GM12891 (cell line): ENCODE measurements at regions not wholly inside any gene's neighbourhood (a gene's known extent, or its start where the extent isn't known, plus 50 kb on each side); places are given as distances from the start of the nearest gene placed in this dataset.

Experiments
- DNase-seq: peaks from one replicate; pipeline ENCODE4 v3.0.0; 2011; ENCODE audit warnings: low spot score; ENCODE audit not compliant: insufficient read length
- FAIRE-seq: peaks from 2 replicates; lab custom pipeline; 2011; peaks lifted over from hg19 to GRCh38; lab: Jason Lieb, UNC
- PAX5 ChIP-seq: IDR thresholded peaks from 2 replicates; pipeline ENCODE4 v1.6.1; 2011; ENCODE audit warnings: low read length, moderate library complexity, mild to moderate bottlenecking; ENCODE audit not compliant: insufficient read depth, severe bottlenecking
- POLR2A ChIP-seq: IDR thresholded peaks from 2 replicates; pipeline ENCODE4 v1.6.1; 2011; ENCODE audit warnings: low read depth, low read length, control low read depth
- POLR2AphosphoS5 ChIP-seq: IDR thresholded peaks from 2 replicates; pipeline ENCODE4 v1.6.1; 2011; ENCODE audit warnings: low read depth, low read length, control low read depth
- POU2F2 ChIP-seq: IDR thresholded peaks from 2 replicates; pipeline ENCODE4 v1.6.1; 2011; ENCODE audit warnings: low read depth, mild to moderate bottlenecking, control low read depth, low read length, moderate library complexity
- SPI1 ChIP-seq: IDR thresholded peaks from 2 replicates; pipeline ENCODE4 v1.6.1; 2011; ENCODE audit warnings: low read depth, low read length, control low read depth
- TAF1 ChIP-seq: IDR thresholded peaks from 2 replicates; pipeline ENCODE4 v1.6.1; 2011; ENCODE audit warnings: low read depth, low read length, control low read depth

- DNase-seq = no peak
- peak; percentile 45 for FAIRE-seq
- TF ChIP-seq SPI1 (no peak), POU2F2 (no peak), POLR2A (no peak), PAX5 (no peak)
These were observed 219.1 kb upstream of the ARHGAP42 start for GRCh38 chr11:100467821-100468508.

- TF ChIP-seq SPI1 (no peak), PAX5 (no peak), POLR2A (no peak), TAF1 (no peak), POU2F2 (no peak), POLR2AphosphoS5 (no peak)
- no peak for DNase-seq
- no peak for FAIRE-seq
These were observed 217.3 kb upstream of the ARHGAP42 start for GRCh38 chr11:100469835-100470234.

DNA sequence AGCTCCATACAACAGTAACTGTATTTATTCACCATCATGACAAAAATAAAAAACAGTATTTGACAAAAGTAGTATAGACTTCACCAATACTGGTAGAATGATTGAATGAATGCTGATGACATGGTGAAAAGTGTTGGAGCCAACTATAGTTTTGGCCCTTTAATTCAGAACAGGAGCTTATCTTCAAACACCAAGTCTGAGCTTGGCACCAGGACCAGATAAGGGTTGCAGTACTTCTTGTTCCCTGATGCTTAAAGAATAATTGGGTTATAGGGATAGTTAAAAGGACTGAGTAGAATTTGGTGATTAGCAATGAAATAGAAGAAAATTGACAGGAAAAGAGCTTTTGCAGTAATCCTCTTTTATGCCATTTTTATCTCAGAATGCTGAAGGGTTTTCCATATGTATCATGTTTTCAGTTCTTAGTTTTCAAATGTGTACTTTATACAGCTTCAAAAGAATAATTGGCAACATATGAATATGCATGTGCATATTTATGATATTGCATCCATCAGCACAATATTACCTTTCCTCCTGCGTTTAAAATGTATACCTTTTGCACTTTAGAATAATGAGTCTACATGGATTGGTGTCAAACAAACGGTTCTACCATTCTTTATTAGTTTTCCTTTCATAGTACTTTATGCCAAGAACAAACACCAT is 214.2 kb upstream of the ARHGAP42 start:
- FAIRE-seq (no peak), DNase-seq (no peak)
- TF ChIP-seq SPI1 (no peak), PAX5 (no peak), POLR2AphosphoS5 (no peak), TAF1 (no peak), POLR2A (no peak), POU2F2 (no peak)

DNA sequence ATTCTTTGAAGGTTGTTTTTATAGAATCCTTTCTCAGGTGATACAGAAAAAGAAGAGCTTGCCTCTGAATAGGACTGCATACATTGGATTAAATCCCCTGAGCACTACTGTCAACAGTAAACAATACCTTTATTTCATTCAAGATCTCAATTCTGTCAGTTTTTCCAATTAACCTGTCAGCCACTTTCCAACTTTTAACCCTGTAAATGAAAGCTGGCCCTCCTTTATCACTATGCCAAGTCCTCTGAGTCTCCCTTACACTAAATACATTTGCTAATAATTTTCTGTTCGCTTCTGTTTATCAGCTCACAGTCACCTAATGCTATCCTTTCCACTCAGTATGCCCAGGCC is 213.7 kb upstream of the ARHGAP42 start:
- no peak for DNase-seq
- FAIRE-seq = no peak
- TF ChIP-seq POU2F2 = no peak
- no peak for TF ChIP-seq POLR2A
- no peak for TF ChIP-seq POLR2AphosphoS5
- no peak for TF ChIP-seq PAX5
- TF ChIP-seq SPI1 = no peak
- TF ChIP-seq TAF1 = no peak

DNA sequence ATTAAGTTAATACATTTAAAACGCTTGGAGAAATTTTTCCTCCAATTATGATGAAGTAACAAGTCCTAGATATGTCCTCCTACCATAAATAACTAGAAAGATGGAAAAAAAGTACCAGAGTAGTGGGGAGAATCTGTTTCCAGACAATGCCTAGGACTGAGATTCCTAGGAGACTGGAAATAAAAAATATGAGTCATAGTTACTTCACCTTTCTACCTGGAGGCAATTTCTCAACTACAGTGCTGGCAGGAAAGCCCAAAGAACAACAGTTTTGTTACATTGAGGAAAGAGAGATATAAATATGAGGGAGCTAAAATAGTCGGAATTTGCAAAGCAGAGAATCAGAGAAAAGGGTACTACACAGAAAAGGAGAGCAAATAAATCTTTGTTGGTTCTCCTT is 202.1 kb upstream of the ARHGAP42 start:
- FAIRE-seq (no peak), DNase-seq (no peak)
- no peak for TF ChIP-seq SPI1
- no peak for TF ChIP-seq POU2F2
- no peak for TF ChIP-seq PAX5
- no peak for TF ChIP-seq TAF1
- TF ChIP-seq POLR2A = no peak
- no peak for TF ChIP-seq POLR2AphosphoS5

GRCh38 chr11:100498780-100499179 is 188.3 kb upstream of the ARHGAP42 start:
- FAIRE-seq = no peak
- no peak for DNase-seq
- TF ChIP-seq TAF1 (no peak), SPI1 (no peak), POLR2AphosphoS5 (no peak), PAX5 (no peak), POU2F2 (no peak), POLR2A (no peak)

DNA sequence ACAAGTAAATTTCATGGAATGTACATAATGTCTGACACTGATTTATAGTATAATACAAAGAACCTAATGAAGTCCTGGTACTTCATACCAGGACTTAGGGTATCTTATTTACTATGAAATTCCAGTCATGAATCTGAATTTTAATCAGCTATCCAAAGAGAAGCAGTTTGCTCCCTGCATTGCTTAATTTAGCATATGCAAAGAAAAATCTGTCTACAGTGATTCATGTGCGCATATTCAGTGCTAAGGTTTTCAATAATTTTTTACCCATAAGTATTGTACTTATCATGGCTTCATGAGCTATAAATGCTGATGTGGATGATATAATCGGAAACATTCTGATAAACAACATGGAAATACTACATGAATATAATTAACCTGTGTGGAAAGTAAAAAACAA is 185.6 kb upstream of the ARHGAP42 start:
- TF ChIP-seq POLR2A (no peak), POLR2AphosphoS5 (no peak), SPI1 (no peak)
- FAIRE-seq (no peak), DNase-seq (no peak)

DNA sequence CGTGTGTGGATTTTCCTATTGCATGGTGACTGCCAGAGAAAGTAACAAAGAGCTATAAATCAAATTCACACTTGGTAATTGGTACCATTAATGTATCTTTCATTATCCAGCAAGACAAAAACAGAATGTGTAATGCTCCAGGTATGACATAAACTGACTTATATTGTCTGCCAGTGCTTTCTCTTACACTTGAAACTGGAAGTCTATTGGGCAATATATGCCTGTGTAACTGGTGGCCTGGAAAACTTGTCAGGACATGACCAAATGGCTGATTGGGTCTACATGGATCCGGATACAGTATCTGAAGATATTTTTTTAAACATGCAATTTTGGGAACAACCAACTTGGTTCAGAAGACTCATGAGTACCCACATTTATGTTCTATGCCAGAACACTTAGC is 174.6 kb upstream of the ARHGAP42 start:
- DNase-seq (no peak), FAIRE-seq (no peak)
- TF ChIP-seq POLR2AphosphoS5 (no peak), POU2F2 (no peak), PAX5 (no peak), TAF1 (no peak), SPI1 (no peak), POLR2A (no peak)

DNA sequence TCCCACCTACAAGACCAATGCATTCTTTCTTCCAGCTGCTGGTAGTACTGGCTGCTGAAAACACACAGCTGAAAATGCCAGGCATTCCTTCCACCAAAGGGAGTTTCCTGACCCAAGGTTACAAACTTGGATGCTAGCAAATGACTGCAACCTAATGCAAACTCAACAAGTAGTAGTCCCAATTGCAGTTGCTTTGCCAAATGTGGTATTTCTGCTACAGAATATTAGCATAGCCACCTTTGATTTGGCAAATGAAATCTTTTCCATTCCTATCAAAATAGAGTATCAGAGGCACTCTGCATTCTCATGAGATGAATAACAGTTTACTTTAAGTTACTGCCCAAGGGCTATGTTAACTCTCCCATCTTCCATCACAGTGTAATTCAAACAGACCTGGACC is 172.0 kb upstream of the ARHGAP42 start:
- FAIRE-seq = no peak
- no peak for TF ChIP-seq POLR2A
- TF ChIP-seq SPI1 = no peak
- no peak for TF ChIP-seq POLR2AphosphoS5
- TF ChIP-seq POU2F2 = no peak
- no peak for TF ChIP-seq TAF1
- no peak for TF ChIP-seq PAX5
- DNase-seq = no peak

GRCh38 chr11:100525197-100525596 is 161.9 kb upstream of the ARHGAP42 start:
- no peak for TF ChIP-seq POU2F2
- no peak for TF ChIP-seq SPI1
- TF ChIP-seq POLR2A = no peak
- no peak for FAIRE-seq

More at GRCh38 chr11:100525197-100525596, 161.9 kb upstream of the ARHGAP42 start:
- no peak for DNase-seq
